Activated CD8-positive, alpha-beta memory T cell treated with anti-CD3 and anti-CD28 coated beads, Interleukin-2, amount 50 U/mL, for 48 hours (primary cell): ENCODE measurements at regions not wholly inside any gene's neighbourhood (a gene's known extent, or its start where the extent isn't known, plus 50 kb on each side); places are given as distances from the start of the nearest gene placed in this dataset.

Experiments used
- DNase-seq: peaks from one replicate; pipeline ENCODE4 v3.0.0-alpha.2; 2020

GRCh38 chr12:19627719-19628118 is 188.4 kb downstream of the AEBP2 start:
- no peak for DNase-seq

GRCh38 chr12:19630536-19630935 is 191.2 kb downstream of the AEBP2 start:
- no peak for DNase-seq

- no peak for DNase-seq
These were observed 193.9 kb downstream of the AEBP2 start for GRCh38 chr12:19633194-19633593.

GRCh38 chr12:19633641-19634040 is 194.3 kb downstream of the AEBP2 start:
- DNase-seq: no peak

- no peak for DNase-seq
These were observed 200.6 kb downstream of the AEBP2 start for GRCh38 chr12:19639781-19640415.

GRCh38 chr12:19641235-19642080 is 202.2 kb downstream of the AEBP2 start:
- DNase-seq: no peak

GRCh38 chr12:19642345-19642744 is 203.1 kb downstream of the AEBP2 start:
- no peak for DNase-seq

- DNase-seq: no peak
These were observed 204.3 kb downstream of the AEBP2 start for GRCh38 chr12:19643635-19644034.

- DNase-seq: no peak
These were observed 205.3 kb downstream of the AEBP2 start for GRCh38 chr12:19644571-19644970.

GRCh38 chr12:19645823-19646222 is 206.5 kb downstream of the AEBP2 start:
- no peak for DNase-seq

- no peak for DNase-seq
These were observed 207.3 kb downstream of the AEBP2 start for GRCh38 chr12:19646599-19646998.

GRCh38 chr12:19647806-19648556 is 208.7 kb downstream of the AEBP2 start:
- no peak for DNase-seq

GRCh38 chr12:19648591-19648990 is 209.3 kb downstream of the AEBP2 start:
- DNase-seq: no peak

GRCh38 chr12:19652386-19652785 is 213.1 kb downstream of the AEBP2 start:
- DNase-seq: no peak

- DNase-seq: no peak
These were observed 215.5 kb downstream of the AEBP2 start for GRCh38 chr12:19654650-19655376.

- DNase-seq: no peak
These were observed 217.9 kb downstream of the AEBP2 start for GRCh38 chr12:19657118-19657731.

- DNase-seq: no peak
These were observed 218.4 kb downstream of the AEBP2 start for GRCh38 chr12:19657732-19658130.

- DNase-seq: no peak
These were observed 219.8 kb downstream of the AEBP2 start for GRCh38 chr12:19659086-19659485.

GRCh38 chr12:19659501-19659900 is 220.2 kb downstream of the AEBP2 start:
- DNase-seq: no peak

GRCh38 chr12:19665121-19665900 is 226.0 kb downstream of the AEBP2 start:
- no peak for DNase-seq

GRCh38 chr12:19666070-19666469 is 226.8 kb downstream of the AEBP2 start:
- DNase-seq: no peak

- no peak for DNase-seq
These were observed 230.5 kb downstream of the AEBP2 start for GRCh38 chr12:19669793-19670192.
